WERI-Rb-1 (cell line): ENCODE measurements at regions not wholly inside any gene's neighbourhood (a gene's known extent, or its start where the extent isn't known, plus 50 kb on each side); places are given as distances from the start of the nearest gene placed in this dataset.

Source experiments
- DNase-seq: peaks from one replicate; pipeline ENCODE4 v3.0.0-alpha.2; 2020
- H3K27ac ChIP-seq: fragments of 250-450 bp; sonication (Bioruptor Pico); 2 replicates; pipeline ENCODE4 v1.5.1; 2020; ENCODE audit warnings: mild to moderate bottlenecking, moderate library complexity
- H3K27me3 ChIP-seq: fragments of 250-450 bp; sonication (Bioruptor Pico); 2 replicates; pipeline ENCODE4 v1.5.1; 2021; ENCODE audit warnings: mild to moderate bottlenecking, low read depth, moderate library complexity; ENCODE audit not compliant: insufficient read depth, severe bottlenecking
- H3K36me3 ChIP-seq: fragments of 250-450 bp; sonication (Bioruptor Pico); 2 replicates; pipeline ENCODE4 v1.5.1; 2020; ENCODE audit warnings: mild to moderate bottlenecking, moderate library complexity
- H3K4me3 ChIP-seq: 2 replicates; pipeline ENCODE4 v1.5.1; 2011; ENCODE audit warnings: low read depth, mild to moderate bottlenecking, control low read depth, low read length
- H3K9me3 ChIP-seq: fragments of 250-450 bp; sonication (Bioruptor Pico); 2 replicates; pipeline ENCODE4 v1.5.1; 2021; ENCODE audit warnings: mild to moderate bottlenecking, moderate library complexity; ENCODE audit not compliant: severe bottlenecking
- CTCF ChIP-seq: IDR thresholded peaks from 2 replicates; pipeline ENCODE4 v1.5.1; 2011; ENCODE audit warnings: low read depth, mild to moderate bottlenecking, control low read depth, inconsistent platforms, low read length

GRCh38 chr21:35149698-35150097 lies 100.6 kb upstream of the RUNX1 start:
- Histone ChIP-seq H3K36me3 (no peaks in the 10 kb centered on the region), H3K27me3 (peaks cover 85% of the 10 kb centered on the region), H3K4me3 (no peak overlapping the region), H3K9me3 (no peaks in the 10 kb centered on the region), H3K27ac (no peak overlapping the region)
- DNase-seq, result no peak
- no peak for TF ChIP-seq CTCF

GRCh38 chr21:35147439-35147838 lies 98.3 kb upstream of the RUNX1 start:
- Histone ChIP-seq H3K27ac (no peak overlapping the region), H3K27me3 (peaks cover 81% of the 10 kb centered on the region), H3K36me3 (no peaks in the 10 kb centered on the region), H3K4me3 (no peak overlapping the region), H3K9me3 (no peaks in the 10 kb centered on the region)
- DNase-seq, result no peak
- no peak for TF ChIP-seq CTCF

GRCh38 chr21:35145626-35146233 lies 96.6 kb upstream of the RUNX1 start:
- no peak for DNase-seq
- H3K27ac ChIP-seq, result no peak overlapping the region
- H3K9me3 ChIP-seq, result no peaks in the 10 kb centered on the region
- H3K27me3 ChIP-seq, result peaks cover 77% of the 10 kb centered on the region
- no peak for TF ChIP-seq CTCF
- no peak overlapping the region for H3K4me3 ChIP-seq
- no peaks in the 10 kb centered on the region for H3K36me3 ChIP-seq

DNA sequence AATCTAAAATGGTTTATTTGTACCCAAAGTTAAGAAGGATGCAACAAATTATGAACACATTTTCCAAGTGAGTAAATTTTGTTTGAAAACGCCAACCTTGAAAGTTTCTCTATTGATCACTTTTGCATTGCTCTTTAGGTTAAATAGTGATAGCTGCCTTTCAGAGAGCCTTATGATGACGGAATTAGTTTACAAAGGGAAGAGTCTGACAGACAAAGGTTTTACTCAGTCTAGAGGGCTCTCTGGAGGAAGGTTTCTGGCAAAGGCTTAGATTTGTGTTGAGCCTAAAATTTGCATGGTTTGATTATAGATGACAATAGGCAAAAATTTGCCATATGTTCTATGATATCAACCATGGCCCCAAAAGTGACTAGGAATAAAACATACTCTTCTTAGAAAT lies 95.9 kb upstream of the RUNX1 start:
- no peak for TF ChIP-seq CTCF
- Histone ChIP-seq H3K27ac (no peak overlapping the region), H3K36me3 (no peaks in the 10 kb centered on the region), H3K9me3 (no peaks in the 10 kb centered on the region), H3K27me3 (peaks cover 75% of the 10 kb centered on the region), H3K4me3 (no peak overlapping the region)
- DNase-seq, result no peak

- Histone ChIP-seq H3K4me3 (no peak overlapping the region), H3K27ac (no peak overlapping the region), H3K9me3 (no peaks in the 10 kb centered on the region), H3K27me3 (peaks cover 67% of the 10 kb centered on the region), H3K36me3 (no peaks in the 10 kb centered on the region)
- TF ChIP-seq CTCF, result no peak
- DNase-seq, result no peak
These were observed 93.1 kb upstream of the RUNX1 start for GRCh38 chr21:35142036-35142815.
